H4 (cell line): ENCODE measurements at regions not wholly inside any gene's neighbourhood (a gene's known extent, or its start where the extent isn't known, plus 50 kb on each side); places are given as distances from the start of the nearest gene placed in this dataset.
A peak's percentile ranks its signal among the peaks of the same experiment; 100 is the strongest.

Source experiments
- DNase-seq: peaks from one replicate; pipeline ENCODE4 v3.0.0-alpha.2; 2015; ENCODE audit warnings: low spot score

DNA sequence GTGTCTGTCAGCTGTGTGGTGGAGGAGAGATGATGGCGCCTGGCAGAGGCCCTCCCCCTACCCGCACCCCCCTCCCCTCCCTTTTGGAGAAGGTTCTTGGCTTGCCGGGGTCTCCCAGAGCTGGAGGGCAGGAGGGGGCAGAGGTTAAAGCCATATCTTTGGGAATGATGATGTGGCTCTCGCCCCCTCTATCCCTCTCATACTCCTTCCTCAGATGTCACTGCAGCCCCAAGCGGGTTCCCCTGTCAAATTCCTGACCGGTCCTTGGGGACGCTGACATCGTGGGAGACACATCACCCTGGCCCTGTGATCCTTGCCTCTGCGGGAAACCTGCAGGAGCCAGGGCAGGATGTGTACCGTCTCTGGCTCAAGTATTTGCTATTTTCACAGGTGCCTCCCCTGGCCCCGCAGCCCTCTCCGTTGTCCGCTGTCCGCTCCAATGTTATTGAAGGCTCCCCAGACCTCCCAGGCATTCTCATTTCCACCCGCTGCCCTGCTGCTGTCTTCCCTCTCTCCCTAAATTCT is 109.5 kb downstream of the FOXD1 start:
- DNase-seq, result no peak

GRCh38 chr5:73338256-73339050 is 110.1 kb downstream of the FOXD1 start:
- DNase-seq, result peak; percentile 33

GRCh38 chr5:73337586-73338255 is 110.9 kb downstream of the FOXD1 start:
- no peak for DNase-seq

GRCh38 chr5:73336366-73336765 is 112.2 kb downstream of the FOXD1 start:
- no peak for DNase-seq

GRCh38 chr5:73333944-73334703 is 114.5 kb downstream of the FOXD1 start:
- no peak for DNase-seq

DNA sequence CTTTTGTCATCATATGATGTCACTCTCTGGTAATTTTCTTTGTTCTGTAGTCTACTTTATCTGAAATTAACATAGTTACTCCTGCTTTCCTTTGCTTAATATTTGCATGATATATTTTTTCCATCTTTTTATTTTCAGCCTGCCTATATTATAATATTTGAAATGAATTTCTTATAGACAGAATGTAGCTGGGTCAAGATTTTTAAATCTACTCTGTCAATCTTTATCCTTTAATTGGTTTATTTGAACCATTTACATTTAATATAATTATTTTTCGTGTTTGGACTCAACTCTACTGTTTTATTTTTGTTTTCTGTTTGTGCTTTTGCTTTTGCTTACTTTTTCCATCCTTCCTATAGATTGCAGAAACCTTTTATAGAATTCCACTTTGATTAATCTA is 118.0 kb downstream of the FOXD1 start:
- DNase-seq, result no peak

- DNase-seq, result no peak
Measured at GRCh38 chr5:73328640-73329039, 119.9 kb downstream of the FOXD1 start.

DNA sequence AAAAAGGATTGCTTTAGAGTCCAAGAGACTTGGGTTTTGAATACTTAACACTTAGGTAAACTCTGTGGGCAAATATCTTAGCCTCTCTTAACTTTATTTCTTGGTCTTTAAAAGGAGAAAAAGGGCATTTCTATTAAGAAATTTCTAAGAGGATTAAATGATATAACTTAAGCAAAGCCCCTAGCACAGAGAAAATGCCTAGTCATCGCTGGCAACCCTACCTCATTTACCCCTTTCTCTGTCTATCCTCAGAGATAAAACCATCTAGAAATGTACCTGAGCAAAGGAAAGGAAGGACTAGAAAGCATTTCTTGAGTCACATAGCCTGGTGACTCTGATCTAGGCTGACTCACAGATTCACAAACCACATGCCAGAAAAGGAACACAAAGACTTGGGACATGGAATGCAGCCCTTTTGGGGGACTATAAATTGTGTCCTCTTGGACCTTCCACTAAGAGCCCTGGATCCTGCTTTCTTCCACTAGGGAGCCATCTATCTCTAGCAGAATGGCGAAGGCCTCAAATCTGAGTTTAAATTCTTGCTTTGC is 120.6 kb downstream of the FOXD1 start:
- peak; percentile 23 for DNase-seq

DNA sequence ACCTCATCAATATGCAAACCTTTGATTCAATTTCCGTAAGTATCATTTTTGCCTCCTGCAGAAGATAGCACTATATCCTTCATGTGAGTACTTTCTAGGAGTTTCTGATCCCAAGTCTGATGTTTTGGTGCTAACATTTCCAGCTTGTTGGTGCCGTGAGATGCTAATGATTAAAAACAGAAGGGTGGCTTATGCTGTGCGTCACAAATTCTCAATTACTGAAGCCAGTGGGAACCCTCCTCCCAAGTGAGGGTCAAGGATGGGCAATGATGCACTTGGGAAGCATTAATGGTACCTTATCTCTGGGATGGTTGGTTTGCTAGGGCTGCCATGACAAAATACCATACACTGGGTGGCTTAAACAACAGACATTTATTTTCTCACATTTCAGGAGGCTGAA is 123.0 kb downstream of the FOXD1 start:
- DNase-seq, result no peak

DNA sequence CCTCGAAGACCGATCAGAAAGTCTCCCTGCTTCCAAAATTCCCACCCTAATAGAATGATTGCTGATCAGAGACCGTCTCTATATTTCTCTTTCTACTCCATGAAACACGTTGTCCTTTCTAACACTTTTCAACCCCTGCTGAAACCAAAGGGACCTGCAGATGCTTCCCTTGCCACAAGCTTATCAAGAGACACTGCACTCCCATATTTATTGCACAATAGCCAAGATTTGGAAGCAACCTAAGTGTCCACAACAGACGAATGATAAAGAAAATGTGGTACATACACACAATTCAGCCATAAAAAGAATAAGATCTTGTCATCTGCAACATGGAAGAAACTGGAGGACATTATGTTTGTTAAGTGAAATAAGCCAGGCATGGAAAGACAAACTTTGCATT is 125.1 kb downstream of the FOXD1 start:
- no peak for DNase-seq

DNA sequence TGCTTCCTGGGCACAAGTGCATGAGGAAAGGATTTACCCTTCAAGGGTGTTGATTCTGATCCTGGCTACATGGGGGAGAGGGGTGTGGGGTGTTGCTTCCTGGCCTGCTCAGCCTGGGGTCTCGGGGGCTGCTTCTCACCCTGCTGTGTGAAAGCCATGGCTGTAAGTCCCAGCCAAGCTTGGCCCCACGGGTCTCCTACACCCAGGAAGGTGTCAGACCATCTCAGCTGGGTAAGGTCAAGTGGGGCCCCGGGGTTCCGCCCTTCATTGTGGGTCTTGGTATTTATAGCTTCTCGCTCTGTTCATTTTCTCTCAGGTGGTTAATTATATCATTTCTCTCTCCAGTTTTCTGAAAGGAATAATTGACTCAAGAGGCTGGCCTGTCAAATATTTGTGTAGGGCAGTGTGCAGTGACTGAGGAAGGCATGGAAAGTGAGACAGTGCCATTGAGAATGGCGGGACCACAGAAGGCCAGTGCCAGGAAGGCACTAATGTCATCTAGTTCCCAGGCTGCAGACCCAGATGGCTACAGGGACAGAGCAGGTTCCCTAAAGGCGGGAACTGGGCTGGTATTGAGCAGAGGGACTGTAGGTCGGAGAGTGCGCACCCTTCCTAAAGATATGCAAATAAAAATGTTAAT is 126.0 kb downstream of the FOXD1 start:
- no peak for DNase-seq

GRCh38 chr5:73321757-73322436 is 126.7 kb downstream of the FOXD1 start:
- peak; percentile 59 for DNase-seq

GRCh38 chr5:73319036-73319435 is 129.5 kb downstream of the FOXD1 start:
- no peak for DNase-seq

GRCh38 chr5:73318308-73318719 is 130.3 kb downstream of the FOXD1 start:
- peak; percentile 25 for DNase-seq

DNA sequence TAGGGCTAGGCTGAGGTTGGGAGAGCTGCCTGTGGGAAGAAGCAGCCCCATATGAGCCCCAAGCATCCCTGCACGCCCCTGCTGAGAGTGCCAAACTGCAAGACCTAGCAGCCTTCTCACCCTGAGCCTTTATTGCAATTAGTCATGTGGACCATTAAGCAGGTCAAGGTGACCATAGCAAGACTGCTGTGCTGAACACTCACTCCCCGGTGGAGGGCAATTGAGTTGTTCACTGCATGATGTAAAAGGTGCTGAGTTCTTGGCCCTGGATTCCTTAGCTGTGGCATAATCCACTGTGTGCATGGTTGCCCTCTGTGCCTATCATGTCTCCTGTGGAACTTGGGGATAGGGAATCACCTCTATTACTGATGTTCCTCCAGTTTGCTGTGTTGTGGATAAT is 131.1 kb downstream of the FOXD1 start:
- no peak for DNase-seq

DNA sequence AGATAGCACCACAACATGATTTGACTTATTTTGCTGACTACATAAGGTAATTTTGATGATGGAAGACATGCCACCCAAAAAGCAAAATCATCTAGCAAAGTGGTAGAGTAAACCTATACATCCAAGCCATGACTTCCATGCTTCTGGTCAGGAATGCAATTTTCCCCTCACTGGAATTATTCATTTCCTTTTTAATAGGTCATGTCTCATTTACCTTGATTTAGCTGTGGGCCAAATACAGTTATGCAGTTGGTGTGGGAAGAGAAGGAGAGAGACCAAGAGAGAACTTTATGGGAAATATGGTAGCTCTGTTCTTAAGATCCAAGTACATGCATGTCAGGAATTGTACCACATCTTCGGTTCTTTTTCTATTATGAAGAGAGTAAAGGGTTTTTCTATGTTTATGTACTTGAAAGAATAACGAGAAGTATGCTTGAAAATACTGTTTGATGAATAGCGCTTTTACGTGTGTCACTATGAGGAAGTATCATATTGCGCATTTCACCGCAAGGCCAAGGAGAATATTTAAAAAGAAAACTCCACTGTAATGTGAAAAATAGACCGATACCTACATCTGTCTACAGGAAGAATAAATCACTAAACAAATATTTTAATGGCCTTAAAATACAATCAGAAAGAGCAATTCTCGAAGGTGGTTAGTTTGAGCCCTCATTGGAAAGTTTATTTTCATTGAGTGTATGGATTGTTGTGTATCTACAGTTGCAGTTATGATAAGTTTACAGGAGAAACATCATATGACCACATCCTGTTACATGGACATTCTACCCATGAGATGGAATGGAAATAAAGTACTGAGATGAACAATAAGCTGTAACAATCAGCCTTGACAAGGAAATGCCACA is 134.0 kb downstream of the FOXD1 start:
- DNase-seq, result no peak

DNA sequence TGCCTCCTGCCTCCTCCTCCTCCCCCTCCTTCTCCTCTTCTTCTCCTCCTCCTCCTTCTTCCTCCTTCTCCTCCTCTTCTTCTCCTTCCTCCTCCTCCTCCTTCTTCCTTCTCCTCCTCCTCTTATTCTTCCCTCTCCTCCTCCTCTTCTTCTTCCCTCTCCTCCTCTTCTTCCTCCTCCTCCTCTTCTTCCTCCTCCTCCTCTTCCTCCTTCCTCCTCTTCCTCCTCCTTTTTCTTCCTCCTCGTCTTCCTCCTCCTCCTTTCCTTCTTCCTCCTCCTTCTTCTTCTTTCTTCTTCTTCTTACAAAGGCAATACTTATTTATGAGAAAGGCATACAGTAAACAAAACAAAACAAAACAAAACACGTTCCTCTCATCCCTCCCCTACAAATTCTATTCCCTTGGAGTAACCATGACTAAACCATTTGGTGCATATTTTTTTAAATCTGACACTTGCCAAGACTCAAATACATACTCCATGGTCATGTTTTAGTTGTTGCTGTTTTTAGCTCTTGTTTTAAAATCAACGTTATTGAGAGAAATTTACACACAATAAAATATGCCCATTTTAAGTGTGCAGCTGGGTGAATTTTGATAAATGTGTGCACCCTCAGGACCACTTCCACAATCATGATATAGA is 135.6 kb downstream of the FOXD1 start:
- no peak for DNase-seq

GRCh38 chr5:73312146-73312871 is 136.3 kb downstream of the FOXD1 start:
- peak; percentile 95 for DNase-seq
